ENCODE measurements at regions not wholly inside any gene's neighbourhood (a gene's known extent, or its start where the extent isn't known, plus 50 kb on each side); places are given as distances from the start of the nearest gene placed in this dataset.

GRCh38 chr2:13114391-13114790 is 397.7 kb downstream of the TRIB2 start:
- TF ChIP-seq CTCF (IDR thresholded peaks at IDR 0.05), result no peak
- TF ChIP-seq EZH2phosphoT487 (IDR thresholded peaks at IDR 0.05), result no peak
